Right lobe of liver (tissue), 4 donors: ENCODE measurements at regions not wholly inside any gene's neighbourhood (a gene's known extent, or its start where the extent isn't known, plus 50 kb on each side); places are given as distances from the start of the nearest gene placed in this dataset.

Experiments
- POLR2A ChIP-seq: fragments of 450-650 bp; IDR thresholded peaks from one replicate; pipeline ENCODE4 v1.6.1; 2017; ENCODE audit warnings: antibody characterized with exemption, mild to moderate bottlenecking
- TF ChIP-seq, protein P1 (sequence below), 4 donors: fragments of 200-600 bp in 3 of 4; fragments of 450-650 bp in 1 of 4; IDR thresholded peaks; one replicate each; pipeline versions ENCODE4 v1.5.1 to v1.8.0; 2016 to 2022; ENCODE audit warnings: antibody characterized with exemption in 4 of 4, mild to moderate bottlenecking in 2 of 4
- donor health status: DM: no; HTN: no; CAD: no.
- donor health status: DM: no; HTN: no; CAD: no.
- donor health status: DM: no; HTN: yes; CAD: no.

DNA sequence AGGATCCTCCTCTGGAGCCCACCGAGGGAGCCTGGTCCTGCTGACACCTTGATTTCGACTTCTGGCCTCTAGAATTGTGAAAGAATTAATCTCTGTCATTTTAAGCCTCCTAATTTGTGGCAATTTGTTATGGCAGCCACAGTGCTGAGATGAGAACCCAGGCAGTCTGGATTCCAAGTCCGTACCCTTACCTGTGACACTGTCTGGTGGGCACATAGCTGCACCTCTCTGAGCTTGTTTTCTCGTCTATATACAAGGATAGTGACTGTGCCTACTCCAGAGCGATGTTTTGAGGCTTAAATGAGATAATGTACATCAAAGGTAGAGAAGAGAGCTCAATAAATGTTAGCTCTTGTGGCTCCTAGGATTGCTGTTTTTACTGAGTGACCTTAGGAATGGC, 128.4 kb upstream of the MPHOSPH6 start:
- TF ChIP-seq, protein P1, sequence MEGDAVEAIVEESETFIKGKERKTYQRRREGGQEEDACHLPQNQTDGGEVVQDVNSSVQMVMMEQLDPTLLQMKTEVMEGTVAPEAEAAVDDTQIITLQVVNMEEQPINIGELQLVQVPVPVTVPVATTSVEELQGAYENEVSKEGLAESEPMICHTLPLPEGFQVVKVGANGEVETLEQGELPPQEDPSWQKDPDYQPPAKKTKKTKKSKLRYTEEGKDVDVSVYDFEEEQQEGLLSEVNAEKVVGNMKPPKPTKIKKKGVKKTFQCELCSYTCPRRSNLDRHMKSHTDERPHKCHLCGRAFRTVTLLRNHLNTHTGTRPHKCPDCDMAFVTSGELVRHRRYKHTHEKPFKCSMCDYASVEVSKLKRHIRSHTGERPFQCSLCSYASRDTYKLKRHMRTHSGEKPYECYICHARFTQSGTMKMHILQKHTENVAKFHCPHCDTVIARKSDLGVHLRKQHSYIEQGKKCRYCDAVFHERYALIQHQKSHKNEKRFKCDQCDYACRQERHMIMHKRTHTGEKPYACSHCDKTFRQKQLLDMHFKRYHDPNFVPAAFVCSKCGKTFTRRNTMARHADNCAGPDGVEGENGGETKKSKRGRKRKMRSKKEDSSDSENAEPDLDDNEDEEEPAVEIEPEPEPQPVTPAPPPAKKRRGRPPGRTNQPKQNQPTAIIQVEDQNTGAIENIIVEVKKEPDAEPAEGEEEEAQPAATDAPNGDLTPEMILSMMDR (IDR thresholded peaks at IDR 0.05), result no peak
- no peak for TF ChIP-seq POLR2A
